ENCODE measurements at regions not wholly inside any gene's neighbourhood (a gene's known extent, or its start where the extent isn't known, plus 50 kb on each side); places are given as distances from the start of the nearest gene placed in this dataset.

- DNase-seq: no peak
These were observed 115.7 kb upstream of the LRATD1 start for GRCh38 chr2:14516844-14517243.

GRCh38 chr2:14517731-14518130 lies 114.8 kb upstream of the LRATD1 start:
- DNase-seq: no peak

- DNase-seq: no peak
These were observed 112.1 kb upstream of the LRATD1 start for GRCh38 chr2:14520385-14520945.

GRCh38 chr2:14524041-14524802 lies 108.3 kb upstream of the LRATD1 start:
- no peak for DNase-seq

- DNase-seq: no peak
These were observed 107.8 kb upstream of the LRATD1 start for GRCh38 chr2:14524803-14525080.

- no peak for DNase-seq
These were observed 102.0 kb upstream of the LRATD1 start for GRCh38 chr2:14530506-14530905.

- no peak for DNase-seq
These were observed 99.3 kb upstream of the LRATD1 start for GRCh38 chr2:14533131-14533757.

- no peak for DNase-seq
These were observed 97.4 kb upstream of the LRATD1 start for GRCh38 chr2:14535156-14535555.

GRCh38 chr2:14536976-14537375 lies 95.5 kb upstream of the LRATD1 start:
- no peak for DNase-seq

- DNase-seq: no peak
These were observed 92.5 kb upstream of the LRATD1 start for GRCh38 chr2:14540015-14540414.

- DNase-seq: no peak
These were observed 89.2 kb upstream of the LRATD1 start for GRCh38 chr2:14543284-14543683.

- no peak for DNase-seq
These were observed 88.3 kb upstream of the LRATD1 start for GRCh38 chr2:14544247-14544646.

GRCh38 chr2:14547830-14548229 lies 84.7 kb upstream of the LRATD1 start:
- DNase-seq: no peak

GRCh38 chr2:14550658-14551057 lies 81.9 kb upstream of the LRATD1 start:
- DNase-seq: no peak

- no peak for DNase-seq
These were observed 81.4 kb upstream of the LRATD1 start for GRCh38 chr2:14551069-14551468.

- DNase-seq: no peak
These were observed 80.2 kb upstream of the LRATD1 start for GRCh38 chr2:14552286-14552685.

- DNase-seq: no peak
These were observed 79.7 kb upstream of the LRATD1 start for GRCh38 chr2:14552818-14553217.

GRCh38 chr2:14554849-14555545 lies 77.5 kb upstream of the LRATD1 start:
- DNase-seq: no peak

GRCh38 chr2:14557111-14557510 lies 75.4 kb upstream of the LRATD1 start:
- DNase-seq: no peak

GRCh38 chr2:14557916-14558315 lies 74.6 kb upstream of the LRATD1 start:
- no peak for DNase-seq

- no peak for DNase-seq
These were observed 74.1 kb upstream of the LRATD1 start for GRCh38 chr2:14558335-14558919.

GRCh38 chr2:14560716-14561115 lies 71.8 kb upstream of the LRATD1 start:
- no peak for DNase-seq

GRCh38 chr2:14563324-14563723 lies 69.2 kb upstream of the LRATD1 start:
- no peak for DNase-seq

- no peak for DNase-seq
These were observed 66.9 kb upstream of the LRATD1 start for GRCh38 chr2:14565666-14566065.

All from NCI-H1105 (cell line).